ENCODE measurements at regions not wholly inside any gene's neighbourhood (a gene's known extent, or its start where the extent isn't known, plus 50 kb on each side); places are given as distances from the start of the nearest gene placed in this dataset.
A peak's percentile ranks its signal among the peaks of the same experiment; 100 is the strongest.

DNA sequence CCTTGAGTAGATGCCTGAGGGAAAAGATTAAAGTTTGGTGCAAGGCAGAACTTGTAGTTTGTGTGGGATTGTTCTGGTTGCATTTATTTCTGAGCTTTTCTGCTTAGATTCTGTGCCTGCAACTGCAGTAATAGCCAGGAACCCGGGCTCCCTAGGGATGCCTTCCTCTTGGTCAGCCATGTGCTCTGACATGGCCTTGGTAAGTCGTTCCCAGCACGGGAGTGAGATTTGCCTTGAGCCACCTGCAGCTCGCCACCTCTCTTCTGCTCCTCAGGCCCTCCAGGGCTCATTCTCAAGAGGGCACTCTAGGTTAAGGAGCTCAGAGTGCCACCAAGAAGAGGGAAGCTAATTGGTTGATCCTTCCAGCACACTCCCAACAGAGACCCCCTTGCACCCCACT lies 350.6 kb upstream of the MKI67 start:
- H3K27me3 Mint-ChIP-seq = no peaks in the 10 kb centered on the region
- no peaks in the 10 kb centered on the region for H3K9me3 Mint-ChIP-seq
- no peaks in the 10 kb centered on the region for H3K36me3 Mint-ChIP-seq
- ATAC-seq (replicated peaks) (no peak), DNase-seq (no peak)
- H3K4me1 Mint-ChIP-seq = no peaks in the 10 kb centered on the region
- H3K4me3 Mint-ChIP-seq = no peak overlapping the region
- H3K27ac Mint-ChIP-seq = no peak overlapping the region

DNA sequence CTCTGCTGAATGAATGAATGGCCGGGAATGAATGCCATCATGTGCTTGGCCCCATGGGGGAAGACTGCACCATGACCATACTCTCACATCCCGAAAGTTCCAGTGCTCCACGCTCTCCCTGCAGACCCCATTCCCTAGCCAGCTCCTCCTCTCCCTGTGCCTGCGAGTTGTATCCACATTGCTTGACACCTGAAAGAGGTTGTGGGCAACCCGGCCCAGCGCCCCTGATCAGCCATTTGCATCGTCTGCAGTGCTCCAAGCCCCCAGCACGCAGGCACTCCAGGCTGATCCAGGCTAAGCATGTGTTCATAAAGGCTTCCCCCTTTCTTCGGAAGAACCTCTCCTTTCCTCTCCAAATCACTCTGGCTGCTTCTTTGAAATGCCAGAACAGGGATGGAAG lies 354.4 kb upstream of the MKI67 start:
- H3K27me3 Mint-ChIP-seq = no peaks in the 10 kb centered on the region
- ATAC-seq (replicated peaks) (no peak), DNase-seq (no peak)
- no peaks in the 10 kb centered on the region for H3K4me1 Mint-ChIP-seq
- no peaks in the 10 kb centered on the region for H3K9me3 Mint-ChIP-seq
- no peak overlapping the region for H3K4me3 Mint-ChIP-seq
- H3K27ac Mint-ChIP-seq = peak overlapping the region; percentile 4
- H3K36me3 Mint-ChIP-seq = no peaks in the 10 kb centered on the region

DNA sequence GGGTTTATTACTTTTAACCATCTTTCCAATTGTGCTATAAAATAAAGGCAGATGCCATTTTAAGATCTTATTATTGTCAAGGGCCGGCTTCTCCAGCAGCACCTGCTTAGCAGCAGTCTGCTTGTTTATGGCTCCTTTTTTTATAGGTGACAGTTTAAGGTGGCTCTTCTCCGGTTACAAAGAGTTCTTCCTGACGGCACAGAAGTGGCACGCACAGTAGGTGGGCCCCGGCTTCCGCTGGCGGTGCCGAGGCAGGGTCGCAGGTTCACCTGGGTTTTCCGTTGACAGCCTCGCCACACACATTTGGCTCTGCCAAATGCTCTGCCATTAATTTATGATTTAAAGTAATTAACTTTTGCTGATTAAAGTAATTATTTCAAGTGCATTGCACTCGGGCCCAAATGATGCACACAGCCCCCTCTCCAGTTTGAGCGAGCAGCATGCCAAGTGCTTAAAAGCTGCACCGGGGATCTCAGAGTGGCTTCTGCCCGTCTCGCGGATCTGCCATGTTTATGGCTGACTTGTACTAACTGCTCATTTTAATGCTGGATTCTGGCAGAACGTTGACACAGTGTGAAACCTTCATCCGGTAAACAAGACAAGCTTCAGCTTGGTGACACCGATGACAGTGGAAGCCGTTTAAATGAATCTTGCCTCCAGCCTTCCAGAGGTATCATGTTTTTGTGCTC lies 355.1 kb upstream of the MKI67 start:
- no peaks in the 10 kb centered on the region for H3K36me3 Mint-ChIP-seq
- H3K4me3 Mint-ChIP-seq = no peak overlapping the region
- H3K9me3 Mint-ChIP-seq = no peaks in the 10 kb centered on the region
- no peaks in the 10 kb centered on the region for H3K27me3 Mint-ChIP-seq
- no peaks in the 10 kb centered on the region for H3K4me1 Mint-ChIP-seq
- no peak overlapping the region for H3K27ac Mint-ChIP-seq
- DNase-seq = no peak
- no peak for ATAC-seq (replicated peaks)

DNA sequence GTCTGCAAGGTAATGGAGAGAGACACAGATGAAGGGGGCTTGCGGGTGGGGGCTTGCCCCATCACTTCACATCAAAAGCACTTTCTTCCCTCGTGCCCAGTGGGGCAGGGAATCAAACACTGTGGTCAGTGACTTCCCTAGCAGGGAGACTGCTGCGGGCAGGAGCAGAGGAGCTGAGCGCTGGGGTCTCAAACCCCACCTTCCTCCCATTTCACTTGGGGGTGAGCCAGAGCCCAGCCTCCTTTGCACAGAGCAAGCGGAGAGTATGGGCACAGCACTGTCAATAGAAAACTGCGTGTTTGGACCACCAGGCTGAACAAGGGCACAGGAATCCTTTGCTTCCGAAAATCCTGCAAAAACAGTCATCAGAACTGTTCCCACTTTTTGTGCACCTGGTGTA lies 355.8 kb upstream of the MKI67 start:
- Mint-ChIP-seq H3K4me3 (no peak overlapping the region), H3K9me3 (no peaks in the 10 kb centered on the region), H3K36me3 (no peaks in the 10 kb centered on the region), H3K27ac (no peak overlapping the region), H3K4me1 (no peaks in the 10 kb centered on the region), H3K27me3 (no peaks in the 10 kb centered on the region)
- DNase-seq = no peak
- ATAC-seq (replicated peaks) = no peak

DNA sequence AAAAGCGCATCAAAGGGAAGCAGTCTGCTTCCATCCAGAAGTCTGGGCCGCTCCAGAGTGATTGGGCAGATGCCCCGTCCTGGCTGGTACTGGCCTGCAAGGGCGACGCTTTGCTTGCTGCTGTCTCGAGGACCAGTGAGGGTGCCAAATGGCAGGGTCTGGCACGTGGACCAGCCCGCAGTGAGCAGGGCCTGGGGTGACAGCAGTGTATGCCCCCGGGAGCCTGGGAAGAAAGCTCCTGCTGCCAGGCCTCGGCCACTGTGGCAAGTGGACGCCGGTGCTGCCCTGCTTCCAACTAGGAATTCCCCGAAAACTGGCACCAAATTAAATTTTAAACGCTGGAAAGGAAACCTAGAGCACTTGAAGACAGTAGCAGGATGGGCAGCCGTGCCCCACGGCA lies 357.0 kb upstream of the MKI67 start:
- Mint-ChIP-seq H3K9me3 (no peaks in the 10 kb centered on the region), H3K4me3 (no peak overlapping the region)

DNA sequence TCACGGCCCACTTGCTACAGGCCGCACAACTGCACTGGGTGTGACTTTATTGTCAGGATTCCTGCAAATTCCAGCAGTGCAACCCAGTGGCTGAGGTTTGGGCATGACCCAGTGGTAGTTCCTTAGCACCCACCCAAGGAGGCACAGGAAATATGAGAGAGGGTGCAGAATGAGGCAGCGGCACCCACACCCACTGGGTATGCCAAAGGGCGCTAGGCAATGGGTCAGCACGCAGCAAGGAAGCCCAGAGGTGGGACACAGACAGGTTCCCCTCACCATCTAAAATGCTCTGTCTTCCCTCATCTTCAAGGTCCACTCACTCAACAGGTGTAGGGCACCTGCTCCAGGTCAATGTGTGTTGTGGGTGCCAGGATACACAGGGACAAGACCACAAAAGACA lies 357.8 kb upstream of the MKI67 start:
- H3K9me3 Mint-ChIP-seq = no peaks in the 10 kb centered on the region
- no peaks in the 10 kb centered on the region for H3K27me3 Mint-ChIP-seq
- no peaks in the 10 kb centered on the region for H3K36me3 Mint-ChIP-seq
- H3K4me3 Mint-ChIP-seq = no peak overlapping the region
- no peak overlapping the region for H3K27ac Mint-ChIP-seq
- ATAC-seq (replicated peaks) = no peak
- no peaks in the 10 kb centered on the region for H3K4me1 Mint-ChIP-seq
- no peak for DNase-seq

More for the DNA sequence above, 357.0 kb upstream of the MKI67 start:
- DNase-seq = no peak
- Mint-ChIP-seq H3K36me3 (no peaks in the 10 kb centered on the region), H3K27me3 (no peaks in the 10 kb centered on the region), H3K27ac (no peak overlapping the region), H3K4me1 (no peaks in the 10 kb centered on the region)
- ATAC-seq (replicated peaks) = no peak

DNA sequence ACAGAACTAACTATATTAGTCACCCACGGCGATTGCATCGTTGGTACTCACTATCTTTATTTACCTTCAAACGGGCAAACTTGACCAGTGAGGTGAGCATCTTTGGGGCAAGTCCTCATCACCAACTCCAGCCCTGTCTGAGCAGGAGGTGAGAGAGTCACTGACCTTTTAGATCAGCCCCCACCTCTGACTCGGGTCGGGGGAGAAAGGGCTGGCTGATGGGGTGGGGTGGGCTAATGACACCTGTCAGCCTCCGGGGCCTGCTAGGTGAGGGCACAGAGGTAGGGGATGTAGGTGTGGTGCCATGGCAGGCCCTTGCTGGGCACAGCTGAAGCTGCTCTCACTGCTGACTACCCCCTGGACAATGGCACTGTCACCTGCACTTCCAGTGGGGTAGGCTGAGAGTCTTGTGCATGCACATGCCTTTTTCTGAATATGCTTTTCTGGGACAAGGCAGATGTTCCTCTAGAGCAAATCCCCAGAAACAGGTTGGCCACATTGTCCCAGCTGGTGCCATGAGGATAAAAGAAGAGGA lies 359.5 kb upstream of the MKI67 start:
- Mint-ChIP-seq H3K4me1 (no peaks in the 10 kb centered on the region), H3K27ac (no peak overlapping the region), H3K27me3 (no peaks in the 10 kb centered on the region), H3K4me3 (no peak overlapping the region), H3K9me3 (no peaks in the 10 kb centered on the region), H3K36me3 (no peaks in the 10 kb centered on the region)
- ATAC-seq (replicated peaks) (no peak), DNase-seq (no peak)

DNA sequence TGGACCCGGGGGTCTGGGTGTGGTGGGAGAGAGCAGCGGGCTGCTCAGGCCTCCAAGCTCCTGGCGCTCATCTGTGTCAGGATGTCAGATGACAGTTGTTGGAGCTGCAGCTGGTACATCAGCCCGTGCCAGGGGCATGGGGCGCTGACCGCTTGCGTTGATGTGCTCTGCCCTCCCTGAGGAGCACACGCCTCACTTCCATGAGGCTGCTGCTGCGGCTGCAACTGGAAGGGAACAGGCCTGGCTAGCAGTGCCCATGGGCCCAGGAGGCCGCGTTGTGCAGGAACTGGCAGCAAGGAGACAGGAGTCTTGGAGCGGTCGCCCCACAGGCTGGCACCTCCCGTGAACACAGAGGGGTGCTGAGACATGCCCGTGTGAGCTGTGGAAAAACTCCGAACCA lies 361.3 kb upstream of the MKI67 start:
- H3K27ac Mint-ChIP-seq = no peak overlapping the region
- no peaks in the 10 kb centered on the region for H3K36me3 Mint-ChIP-seq
- DNase-seq = no peak
- H3K4me3 Mint-ChIP-seq = no peak overlapping the region
- no peaks in the 10 kb centered on the region for H3K9me3 Mint-ChIP-seq
- no peaks in the 10 kb centered on the region for H3K27me3 Mint-ChIP-seq
- no peak for ATAC-seq (replicated peaks)
- no peaks in the 10 kb centered on the region for H3K4me1 Mint-ChIP-seq

DNA sequence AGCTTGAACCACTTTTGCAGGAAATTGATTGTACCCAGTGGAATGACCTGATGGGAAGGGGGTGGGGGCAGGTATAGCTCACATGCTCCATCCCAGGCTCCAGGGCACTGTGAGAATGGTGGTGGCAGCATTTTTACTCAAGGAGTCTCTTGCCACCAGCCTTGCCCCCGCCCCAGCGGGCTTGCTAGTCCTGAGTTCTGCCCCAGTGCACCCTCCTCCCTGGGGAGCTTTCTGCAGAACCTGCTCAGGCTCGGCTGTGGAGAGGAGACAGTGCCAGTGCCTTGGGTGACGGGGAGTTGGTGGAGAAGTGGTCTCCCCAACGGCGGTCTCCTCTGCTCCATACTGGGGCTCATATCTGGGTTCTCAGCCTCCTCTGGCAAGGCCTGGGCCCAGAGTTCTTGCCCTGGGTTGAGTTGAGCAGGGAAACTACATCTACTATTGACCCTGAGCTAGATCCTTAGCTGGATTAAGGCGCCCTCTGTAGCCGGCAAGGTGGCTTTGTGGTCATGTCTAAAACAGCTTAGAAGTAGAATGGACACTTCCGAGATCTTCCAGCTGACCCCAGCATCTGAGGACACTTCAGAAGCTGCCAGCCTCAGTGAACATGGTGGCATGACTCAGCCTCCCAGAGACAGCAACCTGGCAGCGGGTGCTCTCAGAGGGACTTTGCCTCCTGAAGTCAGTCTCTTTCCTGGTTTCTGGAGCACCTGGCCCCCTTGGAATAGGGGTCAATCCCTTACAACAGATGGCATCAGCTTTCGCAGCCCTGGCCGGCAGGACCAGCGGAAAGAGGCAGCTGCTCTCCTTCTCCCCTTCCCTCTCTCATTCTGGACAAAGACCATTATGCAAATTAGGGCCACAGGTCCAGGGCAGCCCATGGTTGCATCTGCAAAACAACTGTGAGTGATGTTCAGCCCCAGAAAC lies 363.4 kb upstream of the MKI67 start:
- Mint-ChIP-seq H3K27ac (no peak overlapping the region), H3K9me3 (no peaks in the 10 kb centered on the region), H3K4me1 (no peaks in the 10 kb centered on the region), H3K27me3 (no peaks in the 10 kb centered on the region), H3K4me3 (no peak overlapping the region), H3K36me3 (no peaks in the 10 kb centered on the region)
- no peak for DNase-seq
- ATAC-seq (replicated peaks) = no peak

DNA sequence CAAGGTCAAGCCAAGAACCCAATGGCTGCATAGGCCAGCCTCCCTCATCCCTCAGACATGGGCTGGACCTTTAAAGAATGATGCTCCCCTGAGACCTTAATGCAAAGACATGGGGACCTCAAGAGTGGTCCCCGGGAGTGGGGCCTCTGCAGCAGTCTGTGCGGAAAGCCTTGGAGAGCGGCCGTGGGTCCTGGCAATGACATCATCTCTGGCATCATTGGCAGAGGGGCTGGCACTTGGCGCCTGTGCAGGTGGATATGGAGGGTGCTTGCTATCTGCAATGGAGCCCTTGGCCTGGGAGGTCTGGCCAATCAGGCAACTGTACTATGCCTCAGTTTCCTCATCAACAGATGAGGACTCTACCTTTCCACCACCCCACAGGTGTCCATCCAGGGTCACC lies 365.5 kb upstream of the MKI67 start:
- H3K4me3 Mint-ChIP-seq = no peak overlapping the region
- H3K27me3 Mint-ChIP-seq = no peaks in the 10 kb centered on the region
- no peaks in the 10 kb centered on the region for H3K4me1 Mint-ChIP-seq
- ATAC-seq (replicated peaks) (no peak), DNase-seq (no peak)
- H3K9me3 Mint-ChIP-seq = no peaks in the 10 kb centered on the region
- H3K36me3 Mint-ChIP-seq = no peaks in the 10 kb centered on the region
- H3K27ac Mint-ChIP-seq = no peak overlapping the region

DNA sequence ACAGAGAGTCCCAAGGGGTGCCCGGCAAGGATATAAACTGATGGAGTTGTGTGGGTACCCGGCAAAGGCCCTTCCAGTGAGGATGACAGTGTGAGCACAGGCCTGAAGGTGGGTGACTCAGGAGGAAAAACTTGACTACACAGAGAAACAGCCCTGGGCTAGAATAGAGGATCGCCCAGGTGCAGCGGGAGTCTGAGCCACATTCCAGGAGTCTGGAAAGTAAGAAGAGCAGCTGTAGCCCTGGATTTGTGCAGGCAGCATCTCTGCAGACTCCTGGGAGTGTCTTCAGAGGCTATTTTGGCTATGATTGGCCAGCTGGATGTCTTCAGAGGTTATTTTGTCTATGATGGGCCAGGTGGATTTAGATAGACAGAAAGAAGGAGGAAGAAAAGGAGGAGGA lies 367.6 kb upstream of the MKI67 start:
- no peak overlapping the region for H3K4me3 Mint-ChIP-seq
- DNase-seq (no peak), ATAC-seq (replicated peaks) (no peak)
- no peaks in the 10 kb centered on the region for H3K36me3 Mint-ChIP-seq
- H3K27ac Mint-ChIP-seq = no peak overlapping the region
- H3K9me3 Mint-ChIP-seq = peaks cover 0 to 6% of the 10 kb centered on the region in 2 donors
- no peaks in the 10 kb centered on the region for H3K27me3 Mint-ChIP-seq
- H3K4me1 Mint-ChIP-seq = no peaks in the 10 kb centered on the region

DNA sequence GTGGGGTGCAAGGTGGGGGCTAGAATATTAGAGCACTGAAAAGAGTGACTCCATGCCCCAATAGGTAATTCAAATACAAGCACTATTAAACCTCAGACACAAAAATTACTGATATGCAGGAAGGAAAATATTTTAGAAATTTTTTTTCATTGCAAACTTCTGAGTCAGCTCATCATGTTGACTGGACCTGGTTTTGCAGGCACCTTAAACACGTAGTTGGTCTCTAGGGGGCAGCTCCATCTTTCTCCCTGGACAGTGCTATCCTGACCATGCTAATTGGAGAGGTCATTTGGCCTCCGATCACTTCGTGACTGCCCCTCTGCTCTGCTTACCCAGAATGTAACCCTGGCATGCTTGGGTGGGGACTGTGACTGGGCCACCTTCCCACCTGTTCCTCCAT lies 368.4 kb upstream of the MKI67 start:
- no peak for ATAC-seq (replicated peaks)
- Mint-ChIP-seq H3K27me3 (no peaks in the 10 kb centered on the region), H3K36me3 (no peaks in the 10 kb centered on the region), H3K4me1 (no peaks in the 10 kb centered on the region), H3K9me3 (peaks cover 0 to 6% of the 10 kb centered on the region in 2 donors), H3K4me3 (no peak overlapping the region), H3K27ac (no peak overlapping the region)
- DNase-seq = no peak

DNA sequence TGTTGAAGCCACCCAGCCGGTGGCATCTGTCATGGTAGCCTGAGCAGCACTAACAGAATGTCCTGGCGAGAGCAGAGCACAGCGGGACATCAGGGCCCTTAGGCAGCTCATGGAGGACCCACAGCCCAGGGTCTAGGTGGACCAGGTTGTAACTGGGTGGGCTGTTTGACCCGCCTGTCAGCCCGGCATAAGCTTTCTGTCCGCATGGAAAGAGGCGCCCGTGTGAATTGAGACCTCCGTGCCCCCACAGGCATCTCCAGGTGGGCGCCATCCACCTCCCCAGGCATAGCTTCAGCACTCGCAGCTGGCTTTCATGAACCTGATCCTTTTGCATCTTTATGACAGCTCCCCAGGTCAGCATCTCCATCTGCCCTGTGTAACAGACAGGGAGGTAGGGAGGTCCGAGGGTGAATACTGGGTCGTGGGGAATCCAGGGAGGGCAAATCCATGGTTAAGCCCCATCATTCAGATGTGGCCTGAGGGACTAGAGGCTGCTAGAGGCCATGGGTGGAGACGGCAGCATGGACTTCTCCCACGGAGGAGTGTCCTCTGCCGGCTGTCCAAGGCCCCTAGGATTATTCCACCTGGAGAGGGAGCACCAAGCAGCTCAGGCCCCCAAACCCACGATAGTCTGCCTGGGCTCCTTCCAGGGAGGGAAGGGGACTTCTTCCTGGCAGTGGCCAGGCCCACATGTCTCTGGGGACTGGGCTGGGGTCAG lies 371.6 kb upstream of the MKI67 start:
- DNase-seq (no peak), ATAC-seq (replicated peaks) (no peak)
- Mint-ChIP-seq H3K4me3 (no peak overlapping the region), H3K27me3 (no peaks in the 10 kb centered on the region), H3K4me1 (no peaks in the 10 kb centered on the region), H3K36me3 (no peaks in the 10 kb centered on the region), H3K27ac (no peak overlapping the region), H3K9me3 (peaks cover 0 to 6% of the 10 kb centered on the region in 2 donors)

DNA sequence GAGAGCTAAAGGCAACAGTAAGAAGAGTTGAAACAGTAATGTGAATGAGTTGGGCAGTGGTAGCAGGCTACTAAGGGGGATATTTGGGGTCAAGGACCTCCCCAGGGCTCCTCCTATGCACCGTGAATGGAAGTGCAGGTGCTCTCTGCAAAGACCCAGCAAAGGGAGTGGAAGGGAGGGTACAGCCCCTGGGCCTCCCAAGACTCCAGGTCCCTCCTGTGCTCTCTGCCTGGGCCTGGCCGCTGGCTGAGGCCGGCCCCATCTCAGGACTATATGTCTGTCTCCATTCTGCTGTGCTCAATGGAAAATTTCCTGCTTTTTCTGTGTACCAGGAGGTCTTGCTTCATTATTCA lies 372.1 kb upstream of the MKI67 start:
- H3K9me3 Mint-ChIP-seq = peaks cover 0 to 6% of the 10 kb centered on the region in 2 donors

More for the DNA sequence above, 372.1 kb upstream of the MKI67 start:
- no peaks in the 10 kb centered on the region for H3K27me3 Mint-ChIP-seq
- H3K36me3 Mint-ChIP-seq = no peaks in the 10 kb centered on the region
- no peak overlapping the region for H3K4me3 Mint-ChIP-seq
- ATAC-seq (replicated peaks) = no peak
- H3K27ac Mint-ChIP-seq = no peak overlapping the region
- DNase-seq = no peak
- no peaks in the 10 kb centered on the region for H3K4me1 Mint-ChIP-seq

Data from stimulated activated naive B cell treated with anti-CD40 and anti-IgM and Interleukin-4, amounts not matched to agents 10 μg/mL and 1 μg/mL and 100 μg/mL, for 72 hours (primary cell).